Osteoblast (primary cell): ENCODE measurements at regions not wholly inside any gene's neighbourhood (a gene's known extent, or its start where the extent isn't known, plus 50 kb on each side); places are given as distances from the start of the nearest gene placed in this dataset.
A peak's percentile ranks its signal among the peaks of the same experiment; 100 is the strongest.

ENCODE experiments used
- DNase-seq: peaks from one replicate; pipeline ENCODE4 v3.0.0; 2011; ENCODE audit warnings: low spot score, mixed read lengths; ENCODE audit not compliant: insufficient read length; ENCODE audit errors: missing footprints
- H2AFZ ChIP-seq: 2 replicates; pipeline ENCODE4 v1.6.0; 2011; ENCODE audit warnings: mild to moderate bottlenecking, low read length
- H3K27ac ChIP-seq: 2 replicates; pipeline ENCODE4 v1.5.1; 2011; ENCODE audit warnings: mild to moderate bottlenecking, low read depth, low read length, moderate library complexity
- H3K27me3 ChIP-seq: 2 replicates; pipeline ENCODE4 v1.6.0; 2012; ENCODE audit warnings: mild to moderate bottlenecking, control low read depth, inconsistent platforms, low read length, moderate library complexity; ENCODE audit not compliant: insufficient read depth
- H3K36me3 ChIP-seq: 2 replicates; pipeline ENCODE4 v1.5.1; 2011; ENCODE audit warnings: mild to moderate bottlenecking, low read length, control low read depth, moderate library complexity; ENCODE audit not compliant: insufficient read depth
- H3K4me1 ChIP-seq: 2 replicates; pipeline ENCODE4 v1.5.1; 2011; ENCODE audit warnings: mild to moderate bottlenecking, low read length, control low read depth, moderate library complexity; ENCODE audit not compliant: insufficient read depth
- H3K4me2 ChIP-seq: 2 replicates; pipeline ENCODE4 v1.6.0; 2011; ENCODE audit warnings: mild to moderate bottlenecking, low read length; ENCODE audit not compliant: insufficient read depth
- H3K4me3 ChIP-seq: fragments of 200-600 bp; sonication (generic); 3 replicates; pipeline ENCODE4 v1.5.1; 2012; ENCODE audit warnings: mild to moderate bottlenecking, low read length, inconsistent platforms; ENCODE audit not compliant: insufficient read depth
- H3K79me2 ChIP-seq: 2 replicates; pipeline ENCODE4 v1.6.0; 2012; ENCODE audit warnings: mild to moderate bottlenecking, low read length, control low read depth, inconsistent platforms; ENCODE audit not compliant: insufficient read depth
- H3K9me3 ChIP-seq: 2 replicates; pipeline ENCODE4 v1.5.1; 2011; ENCODE audit warnings: low read depth, low read length, control low read depth
- H4K20me1 ChIP-seq: 2 replicates; pipeline ENCODE4 v1.6.0; 2012; ENCODE audit warnings: mild to moderate bottlenecking, low read length, control low read depth; ENCODE audit not compliant: insufficient read depth
- CTCF ChIP-seq: IDR thresholded peaks from 2 replicates; pipeline ENCODE4 v1.5.1; 2011; ENCODE audit warnings: mild to moderate bottlenecking, low read depth, low read length, moderate library complexity; ENCODE audit errors: extremely low read depth

- H3K27ac ChIP-seq: no peak overlapping the region
- TF ChIP-seq CTCF: no peak
- no peaks in the 10 kb centered on the region for H3K36me3 ChIP-seq
- DNase-seq: no peak
- no peaks in the 10 kb centered on the region for H3K79me2 ChIP-seq
- H2AFZ ChIP-seq: no peak overlapping the region
- no peaks in the 10 kb centered on the region for H3K9me3 ChIP-seq
- H3K4me2 ChIP-seq: no peak overlapping the region
- H3K4me1 ChIP-seq: peaks cover 17% of the 10 kb centered on the region
- no peaks in the 10 kb centered on the region for H4K20me1 ChIP-seq
- H3K27me3 ChIP-seq: no peaks in the 10 kb centered on the region
- H3K4me3 ChIP-seq: no peak overlapping the region
These were observed 280.9 kb upstream of the FLRT2 start for GRCh38 chr14:85248881-85249635.

GRCh38 chr14:85250414-85251189 is 279.3 kb upstream of the FLRT2 start:
- Histone ChIP-seq H3K27me3 (no peaks in the 10 kb centered on the region), H4K20me1 (no peaks in the 10 kb centered on the region), H3K4me1 (peaks cover 17% of the 10 kb centered on the region), H3K4me3 (no peak overlapping the region), H3K27ac (no peak overlapping the region), H3K36me3 (no peaks in the 10 kb centered on the region), H3K9me3 (no peaks in the 10 kb centered on the region), H3K79me2 (no peaks in the 10 kb centered on the region), H2AFZ (no peak overlapping the region), H3K4me2 (no peak overlapping the region)
- DNase-seq: no peak
- TF ChIP-seq CTCF: no peak

- Histone ChIP-seq H3K27me3 (no peaks in the 10 kb centered on the region), H3K9me3 (no peaks in the 10 kb centered on the region), H3K4me2 (no peak overlapping the region), H3K36me3 (no peaks in the 10 kb centered on the region), H3K27ac (no peak overlapping the region), H4K20me1 (no peaks in the 10 kb centered on the region), H3K4me3 (no peak overlapping the region), H3K79me2 (no peaks in the 10 kb centered on the region), H2AFZ (no peak overlapping the region), H3K4me1 (peaks cover 17% of the 10 kb centered on the region)
- DNase-seq: peak; percentile 73
- TF ChIP-seq CTCF: no peak
These were observed 277.9 kb upstream of the FLRT2 start for GRCh38 chr14:85252011-85252410.

- H3K79me2 ChIP-seq: no peaks in the 10 kb centered on the region
- no peaks in the 10 kb centered on the region for H4K20me1 ChIP-seq
- H3K9me3 ChIP-seq: no peaks in the 10 kb centered on the region
- no peak overlapping the region for H3K4me2 ChIP-seq
- no peak overlapping the region for H3K27ac ChIP-seq
- H3K36me3 ChIP-seq: no peaks in the 10 kb centered on the region
- TF ChIP-seq CTCF: no peak
- peak; percentile 13 for DNase-seq
- no peaks in the 10 kb centered on the region for H3K27me3 ChIP-seq
- H3K4me3 ChIP-seq: no peak overlapping the region
- no peak overlapping the region for H2AFZ ChIP-seq
- H3K4me1 ChIP-seq: peaks cover 8% of the 10 kb centered on the region
These were observed 275.2 kb upstream of the FLRT2 start for GRCh38 chr14:85254711-85255110.
